ENCODE measurements at regions not wholly inside any gene's neighbourhood (a gene's known extent, or its start where the extent isn't known, plus 50 kb on each side); places are given as distances from the start of the nearest gene placed in this dataset.

- DNase-seq (ENCODE audit: low read depth): no peak
- no peak overlapping the region for H3K4me3 ChIP-seq (ENCODE audit: low read depth, low read length)
- TF ChIP-seq CTCF (IDR thresholded peaks at IDR 0.05; ENCODE audit: control insufficient read depth, extremely low read depth, insufficient read depth): no peak
Measured at GRCh38 chr15:69902414-69903062, 195.2 kb downstream of the TLE3 start.

- no peak for TF ChIP-seq CTCF (IDR thresholded peaks at IDR 0.05; ENCODE audit: control insufficient read depth, extremely low read depth, insufficient read depth)
- DNase-seq (ENCODE audit: low read depth): no peak
- H3K4me3 ChIP-seq (ENCODE audit: low read depth, low read length): no peak overlapping the region
Measured at GRCh38 chr15:69903470-69904469, 193.9 kb downstream of the TLE3 start.

GRCh38 chr15:69906256-69907185 is 191.2 kb downstream of the TLE3 start:
- H3K4me3 ChIP-seq (ENCODE audit: low read depth, low read length): no peak overlapping the region
- no peak for DNase-seq (ENCODE audit: low read depth)
- TF ChIP-seq CTCF (IDR thresholded peaks at IDR 0.05; ENCODE audit: control insufficient read depth, extremely low read depth, insufficient read depth): no peak

GRCh38 chr15:69908060-69908459 is 189.7 kb downstream of the TLE3 start:
- no peak for TF ChIP-seq CTCF (IDR thresholded peaks at IDR 0.05; ENCODE audit: control insufficient read depth, extremely low read depth, insufficient read depth)
- no peak for DNase-seq (ENCODE audit: low read depth)
- H3K4me3 ChIP-seq (ENCODE audit: low read depth, low read length): no peak overlapping the region

GRCh38 chr15:69908590-69909420 is 188.9 kb downstream of the TLE3 start:
- no peak for DNase-seq (ENCODE audit: low read depth)
- no peak for TF ChIP-seq CTCF (IDR thresholded peaks at IDR 0.05; ENCODE audit: control insufficient read depth, extremely low read depth, insufficient read depth)
- H3K4me3 ChIP-seq (ENCODE audit: low read depth, low read length): no peak overlapping the region
